H9 (cell line): ENCODE measurements at regions not wholly inside any gene's neighbourhood (a gene's known extent, or its start where the extent isn't known, plus 50 kb on each side); places are given as distances from the start of the nearest gene placed in this dataset.

Source experiments
- DNase-seq: peaks from one replicate; pipeline ENCODE4 v3.0.0-alpha.2; 2017
- H2AFZ ChIP-seq: one replicate; pipeline ENCODE4 v1.6.1; 2013; ENCODE audit warnings: mild to moderate bottlenecking, low read length, control low read depth, moderate library complexity
- H2AK5ac ChIP-seq: 2 replicates; pipeline ENCODE4 v1.6.1; 2013; ENCODE audit warnings: low read length, control low read depth, mixed read lengths; ENCODE audit not compliant: insufficient read length
- H2BK120ac ChIP-seq: one replicate; pipeline ENCODE4 v1.6.1; 2013; ENCODE audit warnings: low read depth, mild to moderate bottlenecking, low read length, control low read depth, inconsistent platforms; ENCODE audit not compliant: poor library complexity, severe bottlenecking
- H2BK12ac ChIP-seq: 2 replicates; pipeline ENCODE4 v1.6.1; 2013; ENCODE audit warnings: low read length, control low read depth, mixed read lengths, low read depth; ENCODE audit not compliant: insufficient read length
- H2BK15ac ChIP-seq: 2 replicates; pipeline ENCODE4 v1.6.1; 2013; ENCODE audit warnings: low read depth, low read length, control low read depth
- H2BK20ac ChIP-seq: one replicate; pipeline ENCODE4 v1.6.1; 2013; ENCODE audit warnings: low read depth, mild to moderate bottlenecking, low read length, control low read depth, inconsistent platforms; ENCODE audit not compliant: poor library complexity, severe bottlenecking
- H2BK5ac ChIP-seq: 2 replicates; pipeline ENCODE4 v1.6.1; 2013; ENCODE audit warnings: low read length, control low read depth, mixed read lengths; ENCODE audit not compliant: insufficient read length
- H3K14ac ChIP-seq: 2 replicates; pipeline ENCODE4 v1.6.1; 2013; ENCODE audit warnings: low read length, control low read depth; ENCODE audit not compliant: insufficient read depth
- H3K18ac ChIP-seq: 2 replicates; pipeline ENCODE4 v1.6.1; 2013; ENCODE audit warnings: low read depth, mild to moderate bottlenecking, mixed read lengths, low read length, control low read depth; ENCODE audit not compliant: insufficient read length
- H3K23ac ChIP-seq: 2 replicates; pipeline ENCODE4 v1.6.1; 2013; ENCODE audit warnings: low read length, control low read depth, mixed read lengths, low read depth; ENCODE audit not compliant: insufficient read length
- H3K23me2 ChIP-seq: 2 replicates; pipeline ENCODE4 v1.6.1; 2013; ENCODE audit warnings: low read depth, mild to moderate bottlenecking, mixed read lengths, low read length, control low read depth; ENCODE audit not compliant: insufficient read length, poor library complexity, severe bottlenecking
- H3K27ac ChIP-seq: 2 replicates; pipeline ENCODE4 v1.5.1; 2013; ENCODE audit warnings: low read length, control low read depth, mixed read lengths, low read depth; ENCODE audit not compliant: insufficient read length
- H3K27me3 ChIP-seq: 2 replicates; pipeline ENCODE4 v1.6.1; 2013; ENCODE audit warnings: low read length, control low read depth, inconsistent platforms; ENCODE audit not compliant: insufficient read depth
- H3K4ac ChIP-seq: 2 replicates; pipeline ENCODE4 v1.6.1; 2013; ENCODE audit warnings: low read depth, mild to moderate bottlenecking, control low read depth, inconsistent platforms, low read length, moderate library complexity
- H3K4me1 ChIP-seq: 2 replicates; pipeline ENCODE4 v1.6.1; 2013; ENCODE audit warnings: low read length, control low read depth, inconsistent platforms; ENCODE audit not compliant: insufficient read depth
- H3K4me2 ChIP-seq: 2 replicates; pipeline ENCODE4 v1.6.1; 2013; ENCODE audit warnings: low read length, control low read depth, mixed read lengths; ENCODE audit not compliant: insufficient read length, insufficient read depth
- H3K56ac ChIP-seq: 2 replicates; pipeline ENCODE4 v1.6.1; 2013; ENCODE audit warnings: low read depth, mild to moderate bottlenecking, mixed read lengths, low read length, control low read depth; ENCODE audit not compliant: insufficient read length
- H3K79me1 ChIP-seq: 2 replicates; pipeline ENCODE4 v1.6.1; 2013; ENCODE audit warnings: low read depth, mild to moderate bottlenecking, moderate library complexity, low read length, control low read depth, inconsistent platforms; ENCODE audit not compliant: insufficient read depth, poor library complexity, severe bottlenecking
- H3K79me2 ChIP-seq: 2 replicates; pipeline ENCODE4 v1.6.1; 2013; ENCODE audit warnings: low read length, control low read depth, inconsistent platforms; ENCODE audit not compliant: insufficient read depth
- H3K9ac ChIP-seq: 2 replicates; pipeline ENCODE4 v1.6.1; 2013; ENCODE audit warnings: low read length, control low read depth, mixed read lengths; ENCODE audit not compliant: insufficient read length; ENCODE audit errors: extremely low read depth
- H3K9me3 ChIP-seq: one replicate; pipeline ENCODE4 v1.6.1; 2013; ENCODE audit warnings: low read depth, low read length, inconsistent platforms; ENCODE audit not compliant: control insufficient read depth
- H3T11ph ChIP-seq: one replicate; pipeline ENCODE4 v1.6.1; 2013; ENCODE audit warnings: mild to moderate bottlenecking, low read length, control low read depth, inconsistent platforms
- H4K20me1 ChIP-seq: one replicate; pipeline ENCODE4 v1.6.1; 2013; ENCODE audit not compliant: control insufficient read depth, insufficient read length, insufficient read depth
- H4K5ac ChIP-seq: 2 replicates; pipeline ENCODE4 v1.6.1; 2013; ENCODE audit warnings: low read depth, mild to moderate bottlenecking, mixed read lengths, low read length, control low read depth; ENCODE audit not compliant: insufficient read length
- H4K8ac ChIP-seq: replicated peaks from 2 replicates; pipeline ENCODE4 v1.6.1; 2013; ENCODE audit warnings: low read length, control low read depth, mixed read lengths, low read depth; ENCODE audit not compliant: insufficient read length
- H4K91ac ChIP-seq: 2 replicates; pipeline ENCODE4 v1.6.1; 2013; ENCODE audit warnings: low read depth, mild to moderate bottlenecking, moderate library complexity, mixed read lengths, low read length, control low read depth; ENCODE audit not compliant: insufficient read length
- H3K27ac Mint-ChIP-seq, 3 experiments: 2 replicates in 2 of 3; 3 replicates in 1 of 3; pipeline ENCODE4 v1.8.0; 2020 to 2021; ENCODE audit warnings: mixed read lengths in 3 of 3, mild to moderate bottlenecking in 1 of 3, moderate library complexity in 1 of 3
- H3K27me3 Mint-ChIP-seq: 2 replicates; pipeline ENCODE4 v1.8.0; 2021; ENCODE audit warnings: low read depth, mild to moderate bottlenecking, moderate library complexity, mixed read lengths
- H3K36me3 Mint-ChIP-seq, 3 experiments: 2 replicates in 2 of 3; 3 replicates in 1 of 3; pipeline ENCODE4 v1.8.0; 2020 to 2021; ENCODE audit warnings: low read depth in 3 of 3, mixed read lengths in 3 of 3; ENCODE audit not compliant: insufficient read depth in 1 of 3
- H3K4me1 Mint-ChIP-seq, 2 experiments: 2 replicates each; pipeline ENCODE4 v1.8.0; 2020; ENCODE audit warnings: mixed read lengths in 2 of 2
- H3K4me3 Mint-ChIP-seq, 2 experiments: 2 replicates in 1 of 2; 3 replicates in 1 of 2; pipeline ENCODE4 v1.8.0; 2020 to 2021; ENCODE audit warnings: mild to moderate bottlenecking in 2 of 2, mixed read lengths in 2 of 2, moderate library complexity in 1 of 2
- H3K9me3 Mint-ChIP-seq, 2 experiments: 2 replicates in 1 of 2; 3 replicates in 1 of 2; pipeline ENCODE4 v1.8.0; 2020; ENCODE audit warnings: mild to moderate bottlenecking in 2 of 2, mixed read lengths in 2 of 2, moderate library complexity in 1 of 2
- CTCF ChIP-seq: fragments of 200-600 bp; sonication (generic); conservative IDR thresholded peaks from 3 replicates; pipeline ENCODE4 v1.8.0; 2021; ENCODE audit warnings: antibody characterized with exemption, mild to moderate bottlenecking
- WGBS: extraction: QIAGEN DNeasy Blood & Tissue Kit; methylation state at CpG from one replicate; pipeline ENCODE4 v1.1.7; 2013; ENCODE audit warnings: missing lambda C conversion rate, low lambda C conversion rate, mixed read lengths; ENCODE audit not compliant: insufficient read length; ENCODE audit errors: extremely low coverage; 5-methylcytosine and 5-hydroxymethylcytosine counted together

DNA sequence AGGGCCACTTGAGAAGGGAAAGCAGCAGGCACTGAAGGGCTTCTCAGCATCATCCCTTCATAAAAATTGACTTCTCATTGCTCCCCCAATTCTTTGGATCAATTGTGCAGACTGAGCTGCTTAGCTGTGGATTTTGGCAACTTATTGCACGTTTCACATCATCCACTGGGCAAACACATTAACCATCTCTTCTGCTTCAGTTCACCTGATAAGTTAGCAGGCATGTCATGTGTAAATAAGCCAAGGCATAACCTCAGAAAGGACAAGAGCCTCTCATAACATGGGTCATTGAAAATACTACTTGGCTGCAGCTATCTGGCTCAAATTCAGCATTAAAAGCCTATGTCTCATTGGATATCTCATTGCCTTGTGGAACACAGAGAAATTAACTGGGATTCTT is 366.5 kb downstream of the LRRC3B start:
- Histone ChIP-seq H2AFZ (no peak overlapping the region), H4K8ac (no peak overlapping the region), H2BK15ac (no peak overlapping the region), H3K23me2 (no peaks in the 10 kb centered on the region), H3K4ac (no peak overlapping the region), H3K23ac (no peak overlapping the region), H3K14ac (no peak overlapping the region), H3K9ac (no peak overlapping the region), H2BK20ac (no peak overlapping the region), H3K27me3 (no peaks in the 10 kb centered on the region), H4K5ac (no peak overlapping the region), H3K9me3 (no peaks in the 10 kb centered on the region), H4K91ac (no peak overlapping the region), H3T11ph (no peak overlapping the region), H2BK120ac (no peak overlapping the region), H2BK12ac (no peak overlapping the region), H2BK5ac (no peak overlapping the region), H3K79me2 (no peaks in the 10 kb centered on the region), H3K4me2 (no peak overlapping the region), H2AK5ac (no peak overlapping the region), H3K79me1 (no peaks in the 10 kb centered on the region), H3K18ac (no peak overlapping the region), H3K4me1 (no peaks in the 10 kb centered on the region; the same call in 1 of the 2 replicates), H3K27ac (no peak overlapping the region), H4K20me1 (no peaks in the 10 kb centered on the region), H3K56ac (no peak overlapping the region)
- no peak overlapping the region for H3K27ac Mint-ChIP-seq
- DNase-seq, result no peak
- TF ChIP-seq CTCF, result no peak
- H3K27me3 Mint-ChIP-seq, result no peaks in the 10 kb centered on the region
- peaks cover 0 to 3% (median 0%) of the 10 kb centered on the region in 3 experiments; a peak in 2 of 7 replicates for H3K36me3 Mint-ChIP-seq
- H3K4me3 Mint-ChIP-seq, result no peak overlapping the region
- no CpG with 5 or more reads among the region's 1 CpG for WGBS
- peaks cover 3 to 9% of the 10 kb centered on the region in 2 experiments; a peak in 3 of 5 replicates for H3K9me3 Mint-ChIP-seq
- peaks cover 4 to 5% of the 10 kb centered on the region in 2 experiments; a peak in 3 of 4 replicates for H3K4me1 Mint-ChIP-seq
